A204.1 (cell line): ENCODE measurements at regions not wholly inside any gene's neighbourhood (a gene's known extent, or its start where the extent isn't known, plus 50 kb on each side); places are given as distances from the start of the nearest gene placed in this dataset.

ENCODE experiments used
- FAIRE-seq: peaks from 2 replicates; lab custom pipeline; 2012; peaks lifted over from hg19 to GRCh38; lab: Jason Lieb, UNC

DNA sequence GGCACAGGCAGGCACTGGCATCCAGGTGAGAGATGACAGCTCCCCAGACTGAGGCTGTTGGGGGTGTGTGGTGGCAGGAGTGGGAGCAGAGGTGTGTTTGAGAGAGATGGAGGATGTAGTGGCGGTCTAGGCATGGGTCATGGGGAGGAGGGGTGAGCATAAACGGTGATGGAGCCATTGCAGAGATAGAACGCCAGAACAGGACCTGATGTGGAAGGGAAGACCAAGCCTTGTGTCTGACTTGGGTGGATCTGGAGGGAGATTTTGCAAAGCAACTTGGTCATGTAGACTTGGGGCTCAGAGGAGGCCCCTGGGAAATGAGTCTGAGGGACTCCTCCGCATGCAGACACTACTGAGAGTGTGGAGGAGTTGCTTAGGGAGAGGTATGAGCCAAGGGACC lies 50.0 kb upstream of the CLDN5 start:
- FAIRE-seq, result no peak

- FAIRE-seq, result no peak
Observed at GRCh38 chr22:19576460-19577421, 52.5 kb upstream of the CLDN5 start.

DNA sequence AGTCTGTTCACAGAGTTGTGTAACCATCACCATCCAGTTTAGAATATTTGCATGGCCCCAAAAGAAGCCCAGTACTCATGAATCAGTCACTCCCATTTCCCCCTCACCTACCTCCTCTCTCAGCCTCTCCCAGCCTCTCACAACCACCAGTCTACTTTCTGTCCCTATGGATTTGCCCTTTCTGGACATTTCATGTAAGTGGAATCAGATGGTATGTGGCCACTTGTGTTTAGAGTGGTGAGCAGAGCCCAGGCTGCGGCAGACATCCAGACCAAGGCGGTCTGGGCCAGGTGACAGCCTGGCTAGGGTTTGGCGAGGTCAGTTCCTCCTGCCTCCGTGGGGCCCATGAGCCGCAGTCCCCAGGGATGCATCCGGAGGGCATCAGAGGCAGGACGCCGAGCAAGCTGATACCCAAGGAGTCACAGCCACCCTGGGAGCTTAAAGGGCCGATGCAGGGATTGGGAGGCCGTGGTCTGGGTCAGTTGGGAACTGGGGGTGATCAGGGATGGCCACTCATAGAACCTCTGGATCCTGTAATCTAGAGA lies 53.3 kb upstream of the CLDN5 start:
- FAIRE-seq, result no peak

- FAIRE-seq, result no peak
Observed at GRCh38 chr22:19578180-19579004, 54.2 kb upstream of the CLDN5 start.

DNA sequence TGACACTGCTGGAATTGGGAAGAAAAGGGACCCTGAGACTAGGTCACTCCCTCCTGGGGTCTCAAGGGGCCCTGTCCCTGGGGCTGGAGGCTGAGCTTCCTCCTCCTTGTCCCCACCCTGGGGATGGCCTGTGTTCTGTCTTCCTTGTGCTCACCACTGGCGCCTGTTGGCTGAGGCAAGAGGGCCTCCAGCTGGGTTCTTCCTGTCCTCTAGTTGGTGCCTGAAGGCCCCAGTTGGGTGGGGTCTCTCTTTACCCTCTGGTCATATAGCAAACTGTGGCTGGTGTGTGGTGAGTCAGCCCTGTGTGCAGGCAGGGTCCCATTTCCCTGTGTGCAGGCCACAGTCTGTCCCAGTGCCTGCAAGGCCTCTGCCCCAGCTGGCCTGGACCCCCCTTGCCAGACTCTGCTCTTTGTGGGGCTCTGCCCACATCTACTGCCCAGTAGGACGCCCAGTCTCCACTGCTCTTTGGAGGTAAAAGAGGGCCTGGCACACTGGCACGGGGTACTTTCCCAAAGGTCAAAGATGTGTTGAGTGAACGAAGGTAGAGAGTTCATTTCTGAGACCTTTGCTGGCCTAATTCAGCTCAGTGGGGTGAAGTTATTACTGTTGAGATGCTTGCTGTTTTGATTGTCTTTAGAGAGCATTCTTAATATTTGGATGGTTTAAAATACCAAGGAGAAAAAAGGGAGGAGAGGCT lies 55.1 kb upstream of the CLDN5 start:
- no peak for FAIRE-seq

GRCh38 chr22:19579880-19580279 lies 55.7 kb upstream of the CLDN5 start:
- no peak for FAIRE-seq

DNA sequence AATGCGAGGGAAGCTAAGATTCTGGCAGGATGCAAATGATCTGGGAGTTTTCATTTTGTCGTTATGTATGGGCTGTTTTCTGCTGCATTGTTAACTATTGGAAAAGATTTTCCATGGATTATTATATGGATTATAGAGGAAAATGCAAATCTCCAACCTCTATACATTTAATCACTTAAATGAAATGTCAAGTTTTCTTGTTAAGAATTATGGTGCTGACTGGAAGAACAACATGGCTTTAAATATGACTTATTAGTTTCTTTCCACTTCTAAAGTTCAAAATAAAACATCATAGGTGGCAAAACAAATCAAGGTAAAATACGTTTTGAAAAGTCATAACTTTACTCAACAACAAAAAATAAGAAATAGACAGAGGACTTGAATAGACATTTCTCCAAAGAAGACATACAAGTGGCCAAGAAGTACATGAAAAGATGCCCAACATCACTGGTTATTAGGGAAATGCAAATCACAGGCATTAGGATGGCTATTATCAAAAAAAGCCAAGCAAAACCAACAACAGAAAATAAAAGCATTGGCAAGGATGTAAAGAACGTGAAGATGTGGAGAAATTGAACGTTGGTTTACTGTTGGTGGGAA lies 56.2 kb upstream of the CLDN5 start:
- no peak for FAIRE-seq

DNA sequence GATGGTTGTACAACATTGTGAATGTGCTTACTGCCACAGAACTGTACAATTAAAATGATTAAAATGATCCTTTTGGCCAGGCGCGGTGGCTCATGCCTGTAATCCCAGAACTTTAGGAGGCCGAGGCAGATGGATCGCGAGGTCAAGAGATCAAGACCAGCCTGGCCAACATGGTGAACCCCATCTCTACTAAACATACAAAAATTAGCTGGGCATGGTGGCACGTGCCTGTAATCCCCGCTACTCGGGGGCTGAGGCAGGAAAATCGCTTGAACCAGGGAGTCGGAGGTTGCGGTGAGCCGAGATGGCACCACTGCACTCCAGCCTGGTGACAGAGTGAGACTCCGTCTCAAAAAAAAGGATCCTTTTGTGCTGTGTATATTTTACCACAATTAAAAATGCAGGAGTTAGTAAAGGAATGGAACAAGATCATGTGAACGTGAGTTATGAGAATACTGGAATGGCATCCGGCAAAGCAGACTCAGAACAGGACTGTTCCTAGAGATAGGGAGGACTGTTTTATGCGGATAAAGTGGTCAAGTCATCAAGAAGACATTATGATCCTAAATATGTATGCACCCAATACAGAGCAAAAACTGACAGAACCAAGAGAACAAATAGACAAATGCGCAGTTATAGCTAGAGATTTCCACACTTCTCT lies 58.0 kb upstream of the CLDN5 start:
- no peak for FAIRE-seq

DNA sequence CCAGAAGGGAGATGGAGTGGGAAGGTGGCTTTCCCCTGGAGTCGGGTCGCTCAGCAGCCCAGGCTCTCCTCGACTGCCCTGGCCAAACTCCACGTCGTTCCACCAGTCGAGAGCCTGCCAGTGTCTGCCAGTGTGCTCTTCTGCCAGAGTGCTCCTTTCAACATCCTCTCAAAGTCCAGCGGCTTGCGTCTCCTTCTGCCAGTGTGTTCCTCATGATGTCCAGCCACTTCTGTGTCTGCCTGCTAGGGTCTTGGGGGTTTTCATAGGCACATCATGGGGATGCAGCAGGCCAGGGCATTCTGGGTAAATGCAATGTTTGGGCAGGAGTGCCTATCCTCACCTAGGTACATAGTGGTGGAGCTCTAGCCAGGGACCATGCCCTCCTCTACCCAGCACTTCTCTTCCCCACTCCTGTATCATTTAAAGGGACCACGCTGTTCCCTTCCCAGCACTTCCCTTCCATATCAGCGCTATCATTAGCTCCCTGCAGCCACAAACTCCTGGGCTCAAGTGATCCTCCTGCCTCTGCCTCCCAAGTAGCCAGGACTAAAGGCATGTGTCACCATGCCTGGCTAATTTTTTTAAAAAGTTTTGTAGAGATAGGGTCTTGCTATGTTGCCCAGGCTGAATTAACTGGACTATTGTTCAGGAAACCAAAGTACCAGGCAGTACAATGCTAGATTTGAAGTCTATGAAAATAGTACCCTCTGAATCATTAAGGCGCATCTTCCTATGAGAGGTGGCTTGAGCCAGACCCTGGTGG lies 62.9 kb upstream of the CLDN5 start:
- FAIRE-seq, result no peak

- no peak for FAIRE-seq
Observed at GRCh38 chr22:19590696-19591095, 66.5 kb upstream of the CLDN5 start.

- no peak for FAIRE-seq
Observed at GRCh38 chr22:19591568-19591967, 67.4 kb upstream of the CLDN5 start.

DNA sequence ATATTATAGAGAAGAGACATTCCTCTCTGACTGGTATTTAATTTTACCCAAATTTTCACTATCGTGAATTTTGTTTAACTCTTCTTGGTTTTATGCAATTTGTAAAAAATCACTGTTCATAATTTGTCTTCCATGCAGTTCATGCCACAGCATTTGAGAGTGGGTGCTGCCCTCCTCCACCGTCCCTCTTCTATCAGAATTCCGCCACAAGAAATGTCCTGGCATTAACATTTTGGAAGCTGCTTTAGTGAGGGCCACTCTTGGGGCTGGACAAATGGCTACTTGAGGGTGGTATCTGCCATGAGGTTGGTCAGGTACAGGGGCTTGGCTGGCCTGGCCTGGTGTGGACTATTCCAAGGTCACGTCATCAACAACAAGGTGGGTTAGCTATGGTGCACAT lies 68.3 kb upstream of the CLDN5 start:
- no peak for FAIRE-seq

GRCh38 chr22:19593991-19594569 lies 69.9 kb upstream of the CLDN5 start:
- FAIRE-seq, result no peak

GRCh38 chr22:19595532-19595931 lies 71.3 kb upstream of the CLDN5 start:
- FAIRE-seq, result no peak

DNA sequence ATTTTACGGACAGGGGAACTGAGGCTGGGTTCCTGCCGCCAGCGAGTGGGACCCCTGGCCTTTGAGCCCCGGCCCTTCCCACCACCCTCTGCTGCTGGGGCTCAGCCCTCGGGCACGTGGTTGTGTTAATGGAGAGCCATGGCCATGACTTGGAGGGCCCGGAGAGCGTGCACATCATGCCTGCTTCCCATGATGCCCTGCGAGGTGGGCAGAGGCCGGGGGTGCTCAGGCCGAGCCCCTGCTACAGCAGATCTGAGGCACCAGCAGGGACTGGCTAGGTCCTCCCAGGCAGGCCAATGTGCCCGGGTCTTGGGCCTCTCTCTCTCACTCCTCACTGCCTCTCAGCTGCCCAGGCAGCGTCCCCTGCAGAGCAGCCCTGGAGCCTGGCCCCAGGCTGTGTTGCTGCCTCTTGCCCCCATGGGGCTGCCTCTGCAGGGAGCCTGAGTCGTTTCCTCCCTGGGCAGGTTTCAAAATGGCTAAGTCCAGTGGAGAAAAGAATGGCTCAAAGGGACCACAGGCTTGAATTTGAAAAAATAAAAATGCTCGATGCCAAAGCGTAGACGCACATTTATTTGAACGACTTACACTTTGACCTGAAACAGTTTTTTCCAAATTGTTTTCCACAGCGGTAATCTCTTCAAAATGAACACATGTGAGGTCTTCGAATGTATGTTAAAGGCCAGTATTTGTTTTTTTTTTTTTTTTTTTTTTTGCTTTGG lies 72.6 kb upstream of the CLDN5 start:
- FAIRE-seq, result no peak

DNA sequence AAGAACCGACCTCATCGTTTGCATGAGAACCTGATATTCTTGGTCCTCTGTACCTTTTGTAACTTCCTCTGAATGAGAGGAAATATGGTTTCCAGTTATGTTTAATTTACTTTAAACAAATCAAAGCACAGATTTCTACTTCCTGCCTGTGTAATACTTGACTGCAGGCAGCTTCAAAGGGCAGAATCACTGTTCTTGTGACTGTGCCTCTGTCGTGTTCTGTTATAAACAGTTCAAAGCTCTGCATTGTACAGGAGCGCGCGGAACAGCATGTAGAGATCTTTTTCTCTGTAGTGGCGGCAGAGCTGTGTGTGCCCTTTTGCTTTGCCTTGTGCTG lies 73.2 kb upstream of the CLDN5 start:
- FAIRE-seq, result no peak

GRCh38 chr22:19598054-19598855 lies 74.0 kb upstream of the CLDN5 start:
- no peak for FAIRE-seq

- no peak for FAIRE-seq
Observed at GRCh38 chr22:19599004-19599403, 74.8 kb upstream of the CLDN5 start.
